ENCODE measurements at regions not wholly inside any gene's neighbourhood (a gene's known extent, or its start where the extent isn't known, plus 50 kb on each side); places are given as distances from the start of the nearest gene placed in this dataset.

GRCh38 chr6:126633373-126633772, 293.5 kb downstream of the CENPW start:
- intact Hi-C loops (cut with DNase I): no loop called here
- ATAC-seq: no peak
- 60 to 77% methylated on average over 1 of the region's 1 CpG for WGBS, 2 donors
- TF ChIP-seq CTCF (IDR thresholded peaks at IDR 0.05): no peak
- DNase-seq: no peak
- H3K27me3 ChIP-seq: no peaks in the 10 kb centered on the region
- no peaks in the 10 kb centered on the region for H3K36me3 ChIP-seq
- H3K4me1 ChIP-seq: no peaks in the 10 kb centered on the region
- H3K27ac ChIP-seq: no peak overlapping the region
- no peak overlapping the region for H3K4me3 ChIP-seq
- H3K9me3 ChIP-seq: no peaks in the 10 kb centered on the region

- no peaks in the 10 kb centered on the region for H3K4me1 ChIP-seq
- ATAC-seq (no peak), DNase-seq (no peak)
- no peak overlapping the region for H3K27ac ChIP-seq
- no peaks in the 10 kb centered on the region for H3K36me3 ChIP-seq
- H3K9me3 ChIP-seq: peaks cover 0 to 3% (median 0%) of the 10 kb centered on the region in 11 donors
- no peak overlapping the region for H3K4me3 ChIP-seq
- WGBS, 2 donors: 81 to 90% methylated on average over 2 of the region's 2 CpGs
- no peak for TF ChIP-seq CTCF (IDR thresholded peaks at IDR 0.05)
- intact Hi-C loops (cut with DNase I): no loop called here
- H3K27me3 ChIP-seq: no peaks in the 10 kb centered on the region
These were observed 300.4 kb downstream of the CENPW start for GRCh38 chr6:126640356-126640755.

GRCh38 chr6:126640921-126641320, 301.0 kb downstream of the CENPW start:
- H3K9me3 ChIP-seq: peaks cover 0 to 3% (median 0%) of the 10 kb centered on the region in 11 donors
- ATAC-seq: no peak
- no peaks in the 10 kb centered on the region for H3K36me3 ChIP-seq
- intact Hi-C loops (cut with DNase I): no loop called here
- H3K4me3 ChIP-seq: no peak overlapping the region
- H3K27me3 ChIP-seq: no peaks in the 10 kb centered on the region
- no peak for TF ChIP-seq CTCF (IDR thresholded peaks at IDR 0.05)
- no peak for DNase-seq
- H3K27ac ChIP-seq: no peak overlapping the region
- no peaks in the 10 kb centered on the region for H3K4me1 ChIP-seq

- intact Hi-C loops (cut with DNase I): no loop called here
- no peak for ATAC-seq
- WGBS, 2 donors: 82 to 84% methylated on average over 1 of the region's 1 CpG
These were observed 301.7 kb downstream of the CENPW start for GRCh38 chr6:126641641-126642040.

More at GRCh38 chr6:126641641-126642040, 301.7 kb downstream of the CENPW start:
- no peak for DNase-seq
- Histone ChIP-seq H3K27ac (no peak overlapping the region), H3K27me3 (no peaks in the 10 kb centered on the region), H3K36me3 (no peaks in the 10 kb centered on the region), H3K4me3 (no peak overlapping the region), H3K4me1 (no peaks in the 10 kb centered on the region), H3K9me3 (peaks cover 0 to 3% (median 0%) of the 10 kb centered on the region in 11 donors)
- TF ChIP-seq CTCF (IDR thresholded peaks at IDR 0.05): no peak

Measured in heart right ventricle (tissue), 16 donors.